OCI-LY1 (cell line): ENCODE measurements at regions not wholly inside any gene's neighbourhood (a gene's known extent, or its start where the extent isn't known, plus 50 kb on each side); places are given as distances from the start of the nearest gene placed in this dataset.
"Not testable (repeated sequence)": the region's sequence is repeated elsewhere in the genome, so short reads cannot be mapped to it uniquely, and the experiment has no call there.

Experiments
- H2AFZ ChIP-seq: fragments of 200-600 bp; sonication (generic), shearing (Covaris generic); 2 replicates; pipeline ENCODE4 v1.6.0; 2014; ENCODE audit warnings: antibody characterized with exemption, mild to moderate bottlenecking, low read length
- H3F3A ChIP-seq: fragments of 200-600 bp; sonication (generic), shearing (Covaris generic); 2 replicates; pipeline ENCODE4 v1.6.0; 2014; ENCODE audit warnings: mild to moderate bottlenecking, antibody characterized with exemption, low read length, moderate library complexity; ENCODE audit not compliant: insufficient read depth
- H3K27ac ChIP-seq: fragments of 200-600 bp; sonication (generic); 2 replicates; pipeline ENCODE4 v1.5.1; 2014; ENCODE audit warnings: low read length, mixed run types, mild to moderate bottlenecking, low read depth; ENCODE audit not compliant: poor library complexity, severe bottlenecking
- H3K27me3 ChIP-seq: fragments of 200-600 bp; sonication (generic); 2 replicates; pipeline ENCODE4 v1.6.0; 2014; ENCODE audit warnings: antibody characterized with exemption, mild to moderate bottlenecking, low read length, moderate library complexity; ENCODE audit not compliant: insufficient read depth
- H3K36me3 ChIP-seq: fragments of 200-600 bp; sonication (generic); 2 replicates; pipeline ENCODE4 v1.6.1; 2014; ENCODE audit warnings: mild to moderate bottlenecking, antibody characterized with exemption, low read length, moderate library complexity, mixed read lengths; ENCODE audit not compliant: insufficient read depth
- H3K4me1 ChIP-seq: fragments of 200-600 bp; sonication (generic); 2 replicates; pipeline ENCODE4 v1.5.1; 2014; ENCODE audit warnings: mild to moderate bottlenecking, low read length, moderate library complexity; ENCODE audit not compliant: insufficient read depth, severe bottlenecking
- H3K4me2 ChIP-seq: fragments of 200-600 bp; sonication (generic), shearing (Covaris generic); 2 replicates; pipeline ENCODE4 v1.6.1; 2014; ENCODE audit warnings: low read length
- H3K4me3 ChIP-seq: fragments of 200-600 bp; sonication (generic); 2 replicates; pipeline ENCODE4 v1.5.1; 2014; ENCODE audit warnings: low read length, low read depth, mild to moderate bottlenecking, mixed read lengths; ENCODE audit not compliant: poor library complexity, severe bottlenecking
- H3K79me2 ChIP-seq: fragments of 200-600 bp; shearing (Covaris generic); 2 replicates; pipeline ENCODE4 v1.6.1; 2016; ENCODE audit warnings: mixed run types, low read length, mixed read lengths; ENCODE audit not compliant: insufficient read depth
- H3K9ac ChIP-seq: fragments of 200-600 bp; sonication (generic), shearing (Covaris generic); 2 replicates; pipeline ENCODE4 v1.6.1; 2014; ENCODE audit warnings: mild to moderate bottlenecking, low read length, mixed read lengths
- H3K9me2 ChIP-seq: fragments of 200-600 bp; sonication (generic), shearing (Covaris generic); 2 replicates; pipeline ENCODE4 v1.6.1; 2014; ENCODE audit warnings: low read depth, mild to moderate bottlenecking, low read length, mixed read lengths
- H3K9me3 ChIP-seq: fragments of 200-600 bp; shearing (Covaris generic); 2 replicates; pipeline ENCODE4 v1.6.1; 2014; ENCODE audit warnings: low read length, mixed read lengths
- H4K20me1 ChIP-seq: fragments of 200-600 bp; sonication (generic), shearing (Covaris generic); 2 replicates; pipeline ENCODE4 v1.6.0; 2016; ENCODE audit warnings: mild to moderate bottlenecking, low read length; ENCODE audit not compliant: insufficient read depth
- EZH2 ChIP-seq: fragments of 200-600 bp; sonication (generic), shearing (Covaris generic); IDR thresholded peaks from 2 replicates; pipeline ENCODE4 v1.8.0; 2017; ENCODE audit warnings: borderline replicate concordance, mixed run types, mild to moderate bottlenecking, antibody characterized with exemption, low read length, moderate library complexity, mixed read lengths
- TF ChIP-seq, protein P1 (sequence below): fragments of 200-600 bp; sonication (generic), shearing (Covaris generic); IDR thresholded peaks from 2 replicates; pipeline ENCODE4 v1.5.1; 2017; ENCODE audit warnings: mild to moderate bottlenecking, antibody characterized with exemption, low read length, moderate library complexity, mixed read lengths

DNA sequence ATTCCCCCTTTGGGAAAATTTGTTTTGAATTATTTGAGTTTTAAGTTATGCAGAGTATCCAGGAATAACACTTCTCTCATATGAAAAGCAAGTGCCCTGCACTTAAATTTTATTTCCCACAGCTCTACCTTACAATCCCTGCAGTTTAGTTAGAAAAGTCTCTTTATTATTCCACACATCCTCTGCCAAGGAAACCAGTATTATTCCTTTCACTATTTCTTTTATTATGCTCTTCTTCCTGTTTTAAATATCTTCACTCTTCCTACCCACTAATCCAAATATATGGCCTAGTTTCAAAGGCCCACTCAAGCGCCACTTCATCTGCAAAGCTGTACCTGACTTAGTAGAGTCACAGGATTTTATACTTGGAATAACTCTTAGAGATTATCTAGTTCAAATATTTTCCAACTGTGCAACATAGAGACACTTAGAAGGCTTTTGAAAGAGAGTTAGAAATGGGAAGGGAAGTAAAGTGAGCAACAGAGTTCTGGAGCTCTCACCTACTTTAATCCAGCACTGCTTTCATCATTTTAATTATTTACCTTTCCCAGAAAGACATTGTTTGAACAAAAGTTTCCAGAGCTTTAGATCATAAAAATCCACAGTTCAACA is 97.2 kb upstream of the LYPLAL1 start:
- TF ChIP-seq, protein P1, sequence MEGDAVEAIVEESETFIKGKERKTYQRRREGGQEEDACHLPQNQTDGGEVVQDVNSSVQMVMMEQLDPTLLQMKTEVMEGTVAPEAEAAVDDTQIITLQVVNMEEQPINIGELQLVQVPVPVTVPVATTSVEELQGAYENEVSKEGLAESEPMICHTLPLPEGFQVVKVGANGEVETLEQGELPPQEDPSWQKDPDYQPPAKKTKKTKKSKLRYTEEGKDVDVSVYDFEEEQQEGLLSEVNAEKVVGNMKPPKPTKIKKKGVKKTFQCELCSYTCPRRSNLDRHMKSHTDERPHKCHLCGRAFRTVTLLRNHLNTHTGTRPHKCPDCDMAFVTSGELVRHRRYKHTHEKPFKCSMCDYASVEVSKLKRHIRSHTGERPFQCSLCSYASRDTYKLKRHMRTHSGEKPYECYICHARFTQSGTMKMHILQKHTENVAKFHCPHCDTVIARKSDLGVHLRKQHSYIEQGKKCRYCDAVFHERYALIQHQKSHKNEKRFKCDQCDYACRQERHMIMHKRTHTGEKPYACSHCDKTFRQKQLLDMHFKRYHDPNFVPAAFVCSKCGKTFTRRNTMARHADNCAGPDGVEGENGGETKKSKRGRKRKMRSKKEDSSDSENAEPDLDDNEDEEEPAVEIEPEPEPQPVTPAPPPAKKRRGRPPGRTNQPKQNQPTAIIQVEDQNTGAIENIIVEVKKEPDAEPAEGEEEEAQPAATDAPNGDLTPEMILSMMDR, result no peak
- TF ChIP-seq EZH2, result no peak
- no peak overlapping the region for H3K4me3 ChIP-seq
- no peak overlapping the region for H3K4me2 ChIP-seq
- no peak overlapping the region for H2AFZ ChIP-seq
- H3K9me3 ChIP-seq, result no peaks in the 10 kb centered on the region
- H3K9me2 ChIP-seq, result no peaks in the 10 kb centered on the region
- H3K27ac ChIP-seq, result no peak overlapping the region
- no peaks in the 10 kb centered on the region for H3K27me3 ChIP-seq
- no peaks in the 10 kb centered on the region for H3F3A ChIP-seq
- no peaks in the 10 kb centered on the region for H3K36me3 ChIP-seq
- no peaks in the 10 kb centered on the region for H3K79me2 ChIP-seq
- no peaks in the 10 kb centered on the region for H3K4me1 ChIP-seq
- no peak overlapping the region for H3K9ac ChIP-seq
- no peaks in the 10 kb centered on the region for H4K20me1 ChIP-seq

DNA sequence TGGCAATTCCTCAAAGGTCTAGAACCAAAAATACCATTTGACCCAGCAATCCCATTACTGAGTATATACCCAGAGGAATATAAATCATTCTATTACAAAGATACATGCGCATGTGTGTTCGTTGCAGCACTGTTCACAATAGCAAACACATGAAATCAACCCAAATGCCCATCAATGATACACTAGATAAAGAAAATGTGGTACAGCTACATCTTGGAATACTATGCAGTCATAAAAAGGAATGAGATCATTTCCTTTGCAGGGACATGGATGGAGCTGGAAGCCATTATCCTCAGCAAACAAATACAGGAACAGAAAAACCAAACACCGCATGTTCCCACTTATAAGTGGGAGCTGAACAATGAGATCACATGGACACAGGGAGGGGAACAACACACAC is 95.9 kb upstream of the LYPLAL1 start:
- H3K9me3 ChIP-seq, H3F3A ChIP-seq, H3K36me3 ChIP-seq, H3K27ac ChIP-seq, H3K4me3 ChIP-seq, H4K20me1 ChIP-seq, H3K9ac ChIP-seq, H2AFZ ChIP-seq, H3K9me2 ChIP-seq, H3K4me1 ChIP-seq, H3K4me2 ChIP-seq, H3K27me3 ChIP-seq, H3K79me2 ChIP-seq: not testable (repeated sequence)

DNA sequence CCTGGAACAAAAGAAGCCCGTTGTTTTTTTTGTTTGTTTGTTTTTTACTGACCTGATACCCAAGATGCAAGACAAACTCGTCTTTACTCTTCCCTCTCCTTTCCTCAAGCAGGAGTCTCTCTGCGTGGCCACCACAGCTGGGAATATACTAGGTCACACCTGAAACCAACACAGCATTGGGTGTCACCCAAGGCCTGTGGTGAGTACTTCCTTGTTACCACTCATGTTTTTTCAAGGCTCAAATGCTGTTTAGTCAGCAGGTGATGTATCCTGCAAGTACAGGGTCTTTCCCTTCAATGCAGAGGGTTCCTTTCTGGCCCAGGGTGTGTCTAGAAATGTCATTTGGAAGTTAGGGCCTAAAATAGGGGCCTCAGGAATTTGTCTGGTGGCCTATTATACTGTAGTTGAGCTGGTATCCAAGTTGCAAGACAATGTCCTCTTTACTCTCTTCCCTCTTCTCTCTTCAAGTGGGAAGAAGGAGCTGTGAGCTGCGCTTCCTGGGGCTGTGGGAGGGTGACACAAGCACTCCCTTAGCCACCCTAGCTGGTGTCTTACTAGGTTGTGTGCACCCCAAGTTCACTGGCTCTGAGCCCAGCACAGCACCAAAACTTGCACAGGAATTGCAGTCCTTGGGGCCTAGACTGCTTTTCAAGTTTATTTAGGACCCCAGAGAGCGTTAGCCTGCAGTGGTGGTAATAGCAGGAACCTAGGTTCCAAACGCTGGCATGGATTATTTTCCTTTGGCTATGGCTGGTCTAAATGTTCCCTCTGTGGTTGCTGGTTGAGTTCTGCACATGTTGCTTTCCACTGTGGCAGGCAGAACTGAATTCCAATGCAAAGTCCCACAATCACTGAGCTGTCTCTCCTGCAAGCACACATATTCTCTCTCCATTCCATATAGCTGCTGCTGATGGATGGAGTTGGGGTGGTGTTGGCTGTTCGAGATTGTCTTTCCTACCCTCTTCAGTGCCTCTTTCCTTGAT is 91.4 kb upstream of the LYPLAL1 start:
- Histone ChIP-seq H3K9me2 (no peaks in the 10 kb centered on the region), H3K9me3 (no peaks in the 10 kb centered on the region), H3F3A (no peaks in the 10 kb centered on the region), H3K4me2 (no peak overlapping the region), H3K4me3 (no peak overlapping the region), H2AFZ (no peak overlapping the region), H3K27me3 (no peaks in the 10 kb centered on the region), H3K9ac (no peak overlapping the region), H3K79me2 (no peaks in the 10 kb centered on the region), H3K27ac (no peak overlapping the region), H3K4me1 (no peaks in the 10 kb centered on the region), H3K36me3 (no peaks in the 10 kb centered on the region), H4K20me1 (no peaks in the 10 kb centered on the region)
- TF ChIP-seq, protein P1, result no peak
- no peak for TF ChIP-seq EZH2
